ENCODE measurements at regions not wholly inside any gene's neighbourhood (a gene's known extent, or its start where the extent isn't known, plus 50 kb on each side); places are given as distances from the start of the nearest gene placed in this dataset.

DNA sequence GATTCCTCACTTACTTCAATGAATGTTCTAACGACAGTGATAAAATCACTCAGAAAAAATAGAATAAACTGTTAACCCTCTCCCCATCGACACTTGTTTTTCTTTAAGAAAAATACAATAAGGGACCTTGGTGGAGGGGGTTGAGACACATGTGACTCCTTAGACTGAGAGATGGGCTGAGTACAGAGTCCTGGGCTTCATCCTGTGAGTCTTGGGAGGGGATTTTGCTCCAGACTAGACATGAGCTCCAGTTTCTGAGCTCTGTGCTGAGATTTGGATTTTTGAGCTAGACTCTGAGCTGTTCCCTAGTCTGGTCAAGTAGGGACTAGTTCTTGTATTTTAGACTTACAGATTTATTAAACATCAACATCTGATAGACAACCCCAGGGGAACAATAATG is 241.5 kb upstream of the MVB12B start:
- no TSS peak for BruUV-seq (replicated peaks)
- ChIA-PET CTCF (ENCODE audit: low intra/inter-chr PET ratio) (no interaction called here), POLR2A (interaction anchor here (1.1 to 1.8 kb wide), 2 partner anchors 11 to 29 kb away, joined by 3 to 5 read pairs; no protein-coding TSS in a partner anchor)
- Histone ChIP-seq H3K9me1 (ENCODE audit: control insufficient read depth, insufficient read depth, low read length) (no peaks in the 10 kb centered on the region), H2AFZ (ENCODE audit: low read depth, low read length) (no peak overlapping the region), H3K27me3 (ENCODE audit: control insufficient read depth in 2 of 2, insufficient read depth in 2 of 2, low read length in 2 of 2) (no peaks in the 10 kb centered on the region; a peak in 1 of 5 replicates), H3K4me3 (no peak overlapping the region), H3K4me2 (ENCODE audit: insufficient read depth, low read length) (no peak overlapping the region), H3K36me3 (ENCODE audit: control insufficient read depth, insufficient read depth, low read length) (no peaks in the 10 kb centered on the region), H3K27ac (ENCODE audit: extremely low read depth, low read depth, low read length) (no peak overlapping the region), H3K9ac (ENCODE audit: insufficient read depth in 1 of 2, low read depth in 2 of 2, low read length in 2 of 2) (no peak overlapping the region), H4K20me1 (replicated peaks; ENCODE audit: control insufficient read depth, insufficient read depth, low read length) (no peaks in the 10 kb centered on the region), H3K79me2 (ENCODE audit: control insufficient read depth, insufficient read depth, low read length) (no peaks in the 10 kb centered on the region), H3K4me1 (replicated peaks in 1 of 2; ENCODE audit: control insufficient read depth in 2 of 2, insufficient read depth in 2 of 2, low read length in 2 of 2) (no peaks in the 10 kb centered on the region), H3K9me3 (replicated peaks; ENCODE audit: control insufficient read depth, insufficient read depth, low read depth, low read length) (no peaks in the 10 kb centered on the region)
- intact Hi-C loops (cut with micrococcal nuclease) (no loop called here), in situ Hi-C loops (cut with MboI) (no loop called here)
- no peak for DNase-seq (ENCODE audit: extremely low read depth in 1 of 4, low spot score in 3 of 4)
- no peak for ATAC-seq
- WGBS (ENCODE audit: insufficient coverage, low coverage, missing lambda C conversion rate): 0% methylated on average over 2 of the region's 2 CpGs
- TF ChIP-seq, protein P1, sequence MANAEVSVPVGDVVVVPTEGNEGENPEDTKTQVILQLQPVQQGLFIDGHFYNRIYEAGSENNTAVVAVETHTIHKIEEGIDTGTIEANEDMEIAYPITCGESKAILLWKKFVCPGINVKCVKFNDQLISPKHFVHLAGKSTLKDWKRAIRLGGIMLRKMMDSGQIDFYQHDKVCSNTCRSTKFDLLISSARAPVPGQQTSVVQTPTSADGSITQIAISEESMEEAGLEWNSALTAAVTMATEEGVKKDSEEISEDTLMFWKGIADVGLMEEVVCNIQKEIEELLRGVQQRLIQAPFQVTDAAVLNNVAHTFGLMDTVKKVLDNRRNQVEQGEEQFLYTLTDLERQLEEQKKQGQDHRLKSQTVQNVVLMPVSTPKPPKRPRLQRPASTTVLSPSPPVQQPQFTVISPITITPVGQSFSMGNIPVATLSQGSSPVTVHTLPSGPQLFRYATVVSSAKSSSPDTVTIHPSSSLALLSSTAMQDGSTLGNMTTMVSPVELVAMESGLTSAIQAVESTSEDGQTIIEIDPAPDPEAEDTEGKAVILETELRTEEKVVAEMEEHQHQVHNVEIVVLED (CRISPR knock-in tag; IDR thresholded peaks at IDR 0.05): no peak
- TF ChIP-seq SMAD4 (CRISPR knock-in tag; conservative IDR thresholded peaks at IDR 0.05) (no peak), ZNF76 (CRISPR knock-in tag; IDR thresholded peaks at IDR 0.05; ENCODE audit: borderline replicate concordance) (no peak), SMAD1 (IDR thresholded peaks at IDR 0.05; ENCODE audit: low read depth, low read length, partially characterized antibody) (no peak), SIN3A (IDR thresholded peaks at IDR 0.05; ENCODE audit: borderline replicate concordance in 2 of 2, control insufficient read depth in 1 of 2, low read depth in 2 of 2, low read length in 2 of 2) (no peak)
- TF ChIP-seq, protein P2, sequence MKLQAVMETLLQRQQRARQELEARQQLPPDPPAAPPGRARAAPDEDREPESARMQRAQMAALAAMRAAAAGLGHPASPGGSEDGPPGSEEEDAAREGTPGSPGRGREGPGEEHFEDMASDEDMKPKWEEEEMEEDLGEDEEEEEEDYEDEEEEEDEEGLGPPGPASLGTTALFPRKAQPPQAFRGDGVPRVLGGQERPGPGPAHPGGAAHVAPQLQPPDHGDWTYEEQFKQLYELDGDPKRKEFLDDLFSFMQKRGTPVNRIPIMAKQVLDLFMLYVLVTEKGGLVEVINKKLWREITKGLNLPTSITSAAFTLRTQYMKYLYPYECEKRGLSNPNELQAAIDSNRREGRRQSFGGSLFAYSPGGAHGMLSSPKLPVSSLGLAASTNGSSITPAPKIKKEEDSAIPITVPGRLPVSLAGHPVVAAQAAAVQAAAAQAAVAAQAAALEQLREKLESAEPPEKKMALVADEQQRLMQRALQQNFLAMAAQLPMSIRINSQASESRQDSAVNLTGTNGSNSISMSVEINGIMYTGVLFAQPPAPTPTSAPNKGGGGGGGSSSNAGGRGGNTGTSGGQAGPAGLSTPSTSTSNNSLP (IDR thresholded peaks at IDR 0.05; ENCODE audit: borderline replicate concordance, low read depth, low read length): no peak
- no peak for FAIRE-seq

Data from K562 (cell line).